ENCODE measurements at regions not wholly inside any gene's neighbourhood (a gene's known extent, or its start where the extent isn't known, plus 50 kb on each side); places are given as distances from the start of the nearest gene placed in this dataset.

- no peak overlapping the region for H3K9ac ChIP-seq (ENCODE audit: low read depth, low read length)
- peaks cover 6% of the 10 kb centered on the region for H3K9me3 ChIP-seq (replicated peaks; ENCODE audit: low read length)
- H3K4me3 ChIP-seq (ENCODE audit: low read length), result no peak overlapping the region
- no peak overlapping the region for H3K4me2 ChIP-seq (ENCODE audit: low read length)
- peaks cover 17% of the 10 kb centered on the region for H3K4me1 ChIP-seq (ENCODE audit: control insufficient read depth, insufficient read depth, low read length)
- H3K36me3 ChIP-seq (ENCODE audit: insufficient read depth, low read length), result no peaks in the 10 kb centered on the region
- H3K27me3 ChIP-seq (ENCODE audit: control insufficient read depth, insufficient read depth, low read length), result no peaks in the 10 kb centered on the region
Observed at GRCh38 chr3:23654571-23654970, 151.2 kb upstream of the UBE2E1 start.

DNA sequence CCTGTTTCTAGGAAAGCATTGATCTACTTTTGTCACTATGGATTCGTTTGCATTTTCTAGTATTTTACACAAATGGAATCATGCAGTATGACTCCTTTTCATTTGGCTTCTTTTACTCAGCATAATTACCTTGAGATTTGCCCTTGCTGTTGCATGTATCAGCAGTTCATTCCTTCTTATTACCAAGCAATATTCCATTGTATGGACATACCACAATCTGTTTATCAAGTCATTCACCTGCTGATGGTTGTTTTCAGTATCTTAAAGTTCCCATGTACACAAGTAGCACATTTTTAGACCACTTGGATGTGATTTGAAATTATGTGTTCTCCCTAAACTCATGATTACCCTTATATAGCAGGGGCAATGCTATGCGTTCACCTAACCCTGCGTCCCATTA, 150.0 kb upstream of the UBE2E1 start:
- Histone ChIP-seq H3K4me3 (ENCODE audit: low read length) (no peak overlapping the region), H3K9ac (ENCODE audit: low read depth, low read length) (no peak overlapping the region), H3K9me3 (replicated peaks; ENCODE audit: low read length) (peaks cover 6% of the 10 kb centered on the region), H3K36me3 (ENCODE audit: insufficient read depth, low read length) (no peaks in the 10 kb centered on the region), H3K27me3 (ENCODE audit: control insufficient read depth, insufficient read depth, low read length) (no peaks in the 10 kb centered on the region), H3K4me1 (ENCODE audit: control insufficient read depth, insufficient read depth, low read length) (peaks cover 5% of the 10 kb centered on the region), H3K4me2 (ENCODE audit: low read length) (no peak overlapping the region)

DNA sequence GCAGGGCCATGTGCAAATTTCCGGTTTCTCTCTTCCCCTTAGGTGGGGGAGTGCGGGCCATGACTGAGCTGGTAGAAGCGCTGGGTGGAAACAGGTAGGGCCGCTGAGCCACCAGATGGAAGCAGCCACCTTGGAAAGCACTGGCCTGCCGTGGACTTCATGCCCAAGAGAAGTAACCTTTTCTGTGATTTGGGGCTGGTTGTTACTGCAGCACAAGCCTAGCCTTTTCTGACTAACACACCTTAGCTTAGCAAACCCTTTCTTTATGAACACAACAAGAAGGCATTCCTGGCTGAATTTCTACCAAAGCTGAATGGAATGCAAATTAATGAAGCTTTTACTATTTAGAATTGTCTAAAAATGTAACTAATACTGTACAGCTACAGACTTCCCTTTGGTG, 149.6 kb upstream of the UBE2E1 start:
- Histone ChIP-seq H3K27me3 (ENCODE audit: control insufficient read depth, insufficient read depth, low read length) (no peaks in the 10 kb centered on the region), H3K9me3 (replicated peaks; ENCODE audit: low read length) (peaks cover 6% of the 10 kb centered on the region), H3K9ac (ENCODE audit: low read depth, low read length) (no peak overlapping the region), H3K36me3 (ENCODE audit: insufficient read depth, low read length) (no peaks in the 10 kb centered on the region), H3K4me2 (ENCODE audit: low read length) (no peak overlapping the region), H3K4me3 (ENCODE audit: low read length) (no peak overlapping the region), H3K4me1 (ENCODE audit: control insufficient read depth, insufficient read depth, low read length) (peaks cover under 1% of the 10 kb centered on the region)

GRCh38 chr3:23656821-23657220, 148.9 kb upstream of the UBE2E1 start:
- Histone ChIP-seq H3K9me3 (replicated peaks; ENCODE audit: low read length) (peaks cover 6% of the 10 kb centered on the region), H3K36me3 (ENCODE audit: insufficient read depth, low read length) (no peaks in the 10 kb centered on the region), H3K4me1 (ENCODE audit: control insufficient read depth, insufficient read depth, low read length) (no peaks in the 10 kb centered on the region)

GRCh38 chr3:23657647-23658046, 148.1 kb upstream of the UBE2E1 start:
- Histone ChIP-seq H3K27me3 (ENCODE audit: control insufficient read depth, insufficient read depth, low read length) (no peaks in the 10 kb centered on the region), H3K36me3 (ENCODE audit: insufficient read depth, low read length) (no peaks in the 10 kb centered on the region), H3K4me2 (ENCODE audit: low read length) (no peak overlapping the region), H3K9ac (ENCODE audit: low read depth, low read length) (no peak overlapping the region), H3K4me3 (ENCODE audit: low read length) (no peak overlapping the region), H3K9me3 (replicated peaks; ENCODE audit: low read length) (peaks cover 6% of the 10 kb centered on the region), H3K4me1 (ENCODE audit: control insufficient read depth, insufficient read depth, low read length) (no peaks in the 10 kb centered on the region)

More at GRCh38 chr3:23656821-23657220, 148.9 kb upstream of the UBE2E1 start:
- no peak overlapping the region for H3K4me3 ChIP-seq (ENCODE audit: low read length)
- no peak overlapping the region for H3K4me2 ChIP-seq (ENCODE audit: low read length)
- no peak overlapping the region for H3K9ac ChIP-seq (ENCODE audit: low read depth, low read length)
- H3K27me3 ChIP-seq (ENCODE audit: control insufficient read depth, insufficient read depth, low read length), result no peaks in the 10 kb centered on the region

DNA sequence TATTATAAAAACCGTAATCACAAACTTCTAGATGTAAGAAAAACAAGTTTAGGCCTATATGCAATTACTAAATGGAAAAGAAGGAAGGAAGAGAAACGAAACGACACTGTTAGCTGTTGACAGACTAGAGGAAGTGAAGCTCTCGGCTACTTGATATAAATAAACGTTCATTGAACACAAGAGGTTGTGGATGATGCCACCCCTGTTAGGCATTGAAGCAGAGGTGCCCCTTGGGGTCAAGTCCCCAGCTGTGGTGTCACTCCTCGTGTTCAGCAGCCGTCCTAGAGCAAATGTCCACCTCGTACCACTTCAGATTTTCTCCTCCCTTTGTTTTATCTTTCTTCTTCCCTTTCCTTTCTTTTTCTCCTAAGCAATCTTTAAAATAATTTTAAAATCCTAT, 146.5 kb upstream of the UBE2E1 start:
- Histone ChIP-seq H3K9ac (ENCODE audit: low read depth, low read length) (no peak overlapping the region), H3K4me3 (ENCODE audit: low read length) (no peak overlapping the region), H3K4me1 (ENCODE audit: control insufficient read depth, insufficient read depth, low read length) (peaks cover 14% of the 10 kb centered on the region), H3K9me3 (replicated peaks; ENCODE audit: low read length) (peaks cover 6% of the 10 kb centered on the region), H3K4me2 (ENCODE audit: low read length) (no peak overlapping the region), H3K36me3 (ENCODE audit: insufficient read depth, low read length) (no peaks in the 10 kb centered on the region), H3K27me3 (ENCODE audit: control insufficient read depth, insufficient read depth, low read length) (no peaks in the 10 kb centered on the region)

GRCh38 chr3:23659840-23660430, 145.8 kb upstream of the UBE2E1 start:
- Histone ChIP-seq H3K36me3 (ENCODE audit: insufficient read depth, low read length) (no peaks in the 10 kb centered on the region), H3K27me3 (ENCODE audit: control insufficient read depth, insufficient read depth, low read length) (no peaks in the 10 kb centered on the region), H3K9me3 (replicated peaks; ENCODE audit: low read length) (peaks cover 6% of the 10 kb centered on the region), H3K4me1 (ENCODE audit: control insufficient read depth, insufficient read depth, low read length) (peaks cover 21% of the 10 kb centered on the region), H3K4me3 (ENCODE audit: low read length) (no peak overlapping the region), H3K9ac (ENCODE audit: low read depth, low read length) (no peak overlapping the region), H3K4me2 (ENCODE audit: low read length) (no peak overlapping the region)

- H3K36me3 ChIP-seq (ENCODE audit: insufficient read depth, low read length), result no peaks in the 10 kb centered on the region
- no peak overlapping the region for H3K4me3 ChIP-seq (ENCODE audit: low read length)
- H3K9me3 ChIP-seq (replicated peaks; ENCODE audit: low read length), result no peaks in the 10 kb centered on the region
- no peak overlapping the region for H3K9ac ChIP-seq (ENCODE audit: low read depth, low read length)
- peaks cover 32% of the 10 kb centered on the region for H3K4me1 ChIP-seq (ENCODE audit: control insufficient read depth, insufficient read depth, low read length)
- H3K4me2 ChIP-seq (ENCODE audit: low read length), result no peak overlapping the region
- no peaks in the 10 kb centered on the region for H3K27me3 ChIP-seq (ENCODE audit: control insufficient read depth, insufficient read depth, low read length)
Observed at GRCh38 chr3:23662079-23662617, 143.6 kb upstream of the UBE2E1 start.

- H3K4me1 ChIP-seq (ENCODE audit: control insufficient read depth, insufficient read depth, low read length), result peaks cover 43% of the 10 kb centered on the region
- H3K4me3 ChIP-seq (ENCODE audit: low read length), result no peak overlapping the region
- peak overlapping the region; percentile 3 for H3K4me2 ChIP-seq (ENCODE audit: low read length)
- H3K9ac ChIP-seq (ENCODE audit: low read depth, low read length), result no peak overlapping the region
- H3K9me3 ChIP-seq (replicated peaks; ENCODE audit: low read length), result no peaks in the 10 kb centered on the region
- no peaks in the 10 kb centered on the region for H3K36me3 ChIP-seq (ENCODE audit: insufficient read depth, low read length)
- no peaks in the 10 kb centered on the region for H3K27me3 ChIP-seq (ENCODE audit: control insufficient read depth, insufficient read depth, low read length)
Observed at GRCh38 chr3:23663246-23663645, 142.5 kb upstream of the UBE2E1 start.

DNA sequence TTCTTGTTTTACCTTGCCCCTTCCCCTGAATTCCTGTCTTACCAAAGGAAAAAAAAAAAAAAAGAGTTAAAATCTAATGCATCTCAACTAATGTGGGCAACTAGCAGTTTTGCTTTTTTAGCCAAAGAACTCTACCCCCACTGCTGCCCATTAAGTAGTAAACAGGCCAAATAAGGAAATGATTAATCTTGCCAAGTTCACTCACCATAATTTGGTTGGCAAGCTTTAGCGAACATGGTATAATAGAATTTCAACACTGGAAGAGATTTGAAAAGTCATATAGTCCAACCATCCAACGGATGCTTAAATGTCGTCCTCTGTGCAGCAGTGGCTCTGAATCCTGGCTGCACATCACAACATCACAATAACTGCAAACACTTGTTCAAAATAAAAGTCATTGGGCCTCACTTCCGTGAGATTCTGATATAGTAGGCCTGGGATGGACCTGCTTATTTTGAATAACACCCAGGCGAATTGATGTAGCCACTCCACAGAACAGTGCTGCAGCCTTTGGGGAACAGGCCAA, 142.0 kb upstream of the UBE2E1 start:
- peaks cover 46% of the 10 kb centered on the region for H3K4me1 ChIP-seq (ENCODE audit: control insufficient read depth, insufficient read depth, low read length)

GRCh38 chr3:23664459-23664858, 141.3 kb upstream of the UBE2E1 start:
- no peaks in the 10 kb centered on the region for H3K9me3 ChIP-seq (replicated peaks; ENCODE audit: low read length)
- no peak overlapping the region for H3K4me3 ChIP-seq (ENCODE audit: low read length)
- no peaks in the 10 kb centered on the region for H3K36me3 ChIP-seq (ENCODE audit: insufficient read depth, low read length)
- H3K4me1 ChIP-seq (ENCODE audit: control insufficient read depth, insufficient read depth, low read length), result peaks cover 53% of the 10 kb centered on the region
- no peaks in the 10 kb centered on the region for H3K27me3 ChIP-seq (ENCODE audit: control insufficient read depth, insufficient read depth, low read length)
- H3K4me2 ChIP-seq (ENCODE audit: low read length), result peak overlapping the region; percentile 42
- H3K9ac ChIP-seq (ENCODE audit: low read depth, low read length), result no peak overlapping the region

More for the DNA sequence above, 142.0 kb upstream of the UBE2E1 start:
- Histone ChIP-seq H3K9me3 (replicated peaks; ENCODE audit: low read length) (no peaks in the 10 kb centered on the region), H3K36me3 (ENCODE audit: insufficient read depth, low read length) (no peaks in the 10 kb centered on the region), H3K4me2 (ENCODE audit: low read length) (peak overlapping the region; percentile 42), H3K9ac (ENCODE audit: low read depth, low read length) (no peak overlapping the region), H3K27me3 (ENCODE audit: control insufficient read depth, insufficient read depth, low read length) (no peaks in the 10 kb centered on the region), H3K4me3 (ENCODE audit: low read length) (no peak overlapping the region)

DNA sequence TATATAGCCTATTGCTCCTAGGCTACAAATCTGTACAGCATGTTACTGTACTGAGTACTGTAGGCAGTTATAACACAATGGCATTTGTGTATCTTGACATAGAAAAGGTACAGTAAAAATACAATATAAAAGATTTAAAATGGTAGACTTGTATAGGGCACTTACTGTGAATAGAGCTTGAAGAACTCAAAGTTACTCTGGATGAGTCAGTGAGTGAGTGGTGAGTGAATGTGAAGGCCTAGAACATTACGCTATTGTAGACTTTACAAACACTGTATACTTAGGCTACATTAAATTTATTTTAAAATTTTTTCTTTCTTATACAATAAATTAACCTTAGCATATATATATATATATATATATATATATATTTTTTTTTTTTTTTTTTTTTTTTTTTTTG, 140.0 kb upstream of the UBE2E1 start:
- Histone ChIP-seq H3K4me2 (ENCODE audit: low read length) (no peak overlapping the region), H3K36me3 (ENCODE audit: insufficient read depth, low read length) (no peaks in the 10 kb centered on the region), H3K9ac (ENCODE audit: low read depth, low read length) (no peak overlapping the region), H3K4me3 (ENCODE audit: low read length) (no peak overlapping the region), H3K4me1 (ENCODE audit: control insufficient read depth, insufficient read depth, low read length) (peaks cover 60% of the 10 kb centered on the region), H3K9me3 (replicated peaks; ENCODE audit: low read length) (no peaks in the 10 kb centered on the region), H3K27me3 (ENCODE audit: control insufficient read depth, insufficient read depth, low read length) (no peaks in the 10 kb centered on the region)
